Stimulated activated CD4-positive, alpha-beta T cell treated with anti-CD3 and anti-CD28 coated beads, Interleukin-2, amount 100 ng/mL, for 4 hours (primary cell): ENCODE measurements at regions not wholly inside any gene's neighbourhood (a gene's known extent, or its start where the extent isn't known, plus 50 kb on each side); places are given as distances from the start of the nearest gene placed in this dataset.
"Not testable (repeated sequence)": the region's sequence is repeated elsewhere in the genome, so short reads cannot be mapped to it uniquely, and the experiment has no call there.

Experiments used
- DNase-seq: peaks from one replicate; pipeline ENCODE4 v3.0.0-alpha.2; 2020; ENCODE audit warnings: low read depth

DNA sequence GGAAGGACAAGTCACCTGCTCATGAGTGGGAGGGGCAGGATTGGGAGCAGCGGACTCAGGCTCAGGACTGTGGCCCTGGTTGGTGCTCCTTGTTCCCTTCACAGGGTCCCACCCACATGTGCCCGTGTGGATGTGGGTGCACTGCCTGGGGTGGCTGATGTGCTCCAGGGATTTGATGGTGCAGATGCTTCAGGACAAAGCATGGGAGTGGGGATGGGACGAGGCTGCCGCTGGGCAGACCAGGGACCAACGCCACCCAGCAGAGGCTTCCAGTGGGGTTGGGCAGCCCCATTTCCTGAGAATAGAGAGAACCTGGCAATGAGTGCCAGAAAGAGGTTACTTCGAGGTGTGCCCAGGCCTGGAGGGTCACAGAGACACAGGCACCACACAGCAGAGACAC lies 65.5 kb upstream of the IGLL5 start:
- no peak for DNase-seq

DNA sequence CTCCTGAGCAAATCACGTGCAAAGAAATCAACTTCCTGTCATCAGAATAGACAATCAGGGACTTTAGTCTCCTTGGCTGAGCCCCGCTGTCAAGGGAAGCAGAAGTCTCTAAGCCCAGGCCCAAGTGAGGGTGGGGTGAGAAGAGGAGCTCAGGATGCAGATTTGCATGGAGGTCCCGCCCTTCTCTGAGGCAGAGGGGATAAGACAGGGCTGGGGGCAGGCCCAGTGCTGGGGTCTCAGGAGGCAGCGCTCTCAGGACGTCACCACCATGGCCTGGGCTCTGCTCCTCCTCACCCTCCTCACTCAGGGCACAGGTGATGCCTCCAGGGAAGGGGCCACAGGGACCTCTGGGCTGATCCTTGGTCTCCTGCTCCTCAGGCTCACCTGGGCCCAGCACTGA lies 65.1 kb upstream of the IGLL5 start:
- not testable (repeated sequence) for DNase-seq

DNA sequence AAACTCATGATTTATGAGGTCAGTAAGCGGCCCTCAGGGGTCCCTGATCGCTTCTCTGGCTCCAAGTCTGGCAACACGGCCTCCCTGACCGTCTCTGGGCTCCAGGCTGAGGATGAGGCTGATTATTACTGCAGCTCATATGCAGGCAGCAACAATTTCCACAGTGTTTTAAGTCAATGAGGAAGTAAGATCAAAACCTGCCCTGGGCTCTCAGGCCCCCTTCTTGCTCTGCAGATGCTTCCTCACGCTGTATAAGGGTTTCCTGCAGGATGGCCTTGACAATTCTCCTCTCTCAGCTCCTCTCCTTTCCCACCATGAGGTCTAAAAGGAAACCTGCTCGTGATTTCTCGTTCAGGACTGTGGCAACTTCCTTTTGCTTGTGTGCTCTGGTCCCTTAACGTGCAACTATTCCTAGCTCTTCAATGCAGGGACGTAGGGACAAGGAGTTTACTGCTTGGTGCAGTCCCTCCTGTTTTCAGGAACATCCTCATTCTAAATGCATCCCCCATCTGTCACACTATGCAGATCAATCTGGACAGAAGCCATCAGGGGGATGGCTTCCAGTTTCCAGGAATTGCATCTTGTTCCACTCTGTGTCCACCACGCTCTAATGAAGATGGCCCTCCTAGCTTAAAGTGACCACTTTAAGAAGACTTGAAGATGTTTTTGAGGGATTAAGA lies 64.3 kb upstream of the IGLL5 start:
- DNase-seq = no peak

DNA sequence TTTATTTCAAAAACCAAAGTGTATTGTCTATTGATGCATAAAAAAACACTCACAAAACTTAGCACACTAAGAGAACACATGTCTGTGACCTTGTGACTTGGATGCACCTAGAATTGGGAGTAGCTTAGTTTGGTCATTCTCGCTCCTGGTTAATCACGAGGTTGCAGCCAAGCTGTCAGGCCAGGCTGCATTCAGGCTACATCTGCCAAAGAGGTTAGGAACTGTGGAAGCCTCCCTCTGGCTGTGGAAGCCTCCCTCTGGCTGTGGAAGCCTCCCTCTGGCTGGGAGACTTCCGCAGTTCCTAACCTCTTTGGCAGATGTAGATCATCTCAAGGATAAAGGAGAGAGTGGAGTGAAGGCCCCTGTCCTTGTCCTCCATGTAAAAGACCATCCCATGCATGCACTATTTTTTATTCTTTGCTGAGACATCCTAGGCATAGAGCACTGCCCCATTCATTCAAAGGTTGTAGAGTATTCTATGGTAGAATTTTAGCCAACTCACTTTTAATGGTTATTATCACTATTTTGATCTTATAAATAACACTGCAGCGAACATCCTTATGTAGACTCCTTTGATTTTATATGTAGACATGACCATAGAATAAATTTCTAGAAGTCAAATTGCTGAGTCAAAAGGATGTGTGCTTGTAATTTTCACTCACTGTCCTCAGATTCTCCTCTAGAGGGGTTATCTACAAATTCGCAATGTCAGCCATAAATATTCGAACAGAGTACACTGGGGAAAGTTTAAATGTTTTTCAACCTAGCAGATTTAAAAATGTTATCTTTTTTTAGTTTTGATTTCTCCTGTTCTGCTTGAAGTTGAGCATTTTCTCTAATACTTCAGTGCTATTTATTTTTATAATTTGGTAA lies 63.0 kb upstream of the IGLL5 start:
- DNase-seq = no peak

DNA sequence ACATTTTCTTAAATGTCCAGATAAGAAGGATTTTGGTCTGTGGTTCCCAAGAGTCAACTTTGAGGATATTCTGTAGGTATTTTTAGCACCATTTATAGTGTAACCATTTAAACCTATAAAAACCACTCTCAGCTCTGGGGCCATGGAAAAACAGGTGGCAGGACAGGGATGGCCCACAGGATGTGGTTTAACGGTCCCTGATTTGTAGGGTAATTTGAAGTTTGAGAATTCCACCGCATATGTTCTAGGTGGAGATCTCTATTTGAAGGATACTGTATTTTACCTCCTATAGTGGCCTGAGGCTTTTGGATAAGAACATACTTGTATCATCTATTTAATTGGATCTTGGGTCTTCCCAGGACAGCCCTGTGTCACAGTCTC lies 62.4 kb upstream of the IGLL5 start:
- no peak for DNase-seq

DNA sequence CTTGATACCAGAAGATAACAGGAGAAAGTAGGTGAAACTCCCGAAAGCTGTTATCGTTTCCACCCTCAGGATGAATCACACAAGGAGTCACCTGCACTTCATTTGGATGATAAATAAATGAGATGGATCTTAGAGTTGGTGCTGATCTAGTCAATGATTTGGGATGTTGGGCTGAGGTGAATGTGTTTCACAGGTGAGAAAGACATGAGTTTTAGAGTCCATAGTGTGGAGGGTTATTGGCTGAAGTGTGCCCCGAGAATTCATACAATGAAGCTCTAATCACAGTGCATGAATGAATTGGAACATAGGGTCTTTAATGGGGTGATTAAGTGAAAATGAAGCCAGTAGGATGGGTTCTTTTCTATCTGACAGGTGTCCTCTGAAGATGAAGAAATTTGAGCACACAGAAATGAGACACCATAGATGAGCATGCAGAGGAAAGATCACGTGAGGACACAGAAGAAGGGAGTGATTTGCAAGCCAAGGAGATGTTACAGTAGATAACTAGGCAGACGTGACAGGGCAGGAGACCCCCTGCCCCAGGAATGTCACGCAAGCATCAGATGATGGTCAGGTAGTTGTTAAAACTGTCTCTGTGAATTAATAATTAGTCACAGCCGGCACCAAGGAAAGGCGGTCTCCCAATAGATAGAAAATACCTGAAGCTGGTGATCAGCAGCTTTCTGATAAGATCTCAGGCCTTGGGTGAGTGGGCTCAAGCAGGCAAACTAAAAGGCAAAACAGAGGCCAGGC lies 60.3 kb upstream of the IGLL5 start:
- DNase-seq = no peak

GRCh38 chr22:22830193-22830592 lies 57.4 kb upstream of the IGLL5 start:
- no peak for DNase-seq

DNA sequence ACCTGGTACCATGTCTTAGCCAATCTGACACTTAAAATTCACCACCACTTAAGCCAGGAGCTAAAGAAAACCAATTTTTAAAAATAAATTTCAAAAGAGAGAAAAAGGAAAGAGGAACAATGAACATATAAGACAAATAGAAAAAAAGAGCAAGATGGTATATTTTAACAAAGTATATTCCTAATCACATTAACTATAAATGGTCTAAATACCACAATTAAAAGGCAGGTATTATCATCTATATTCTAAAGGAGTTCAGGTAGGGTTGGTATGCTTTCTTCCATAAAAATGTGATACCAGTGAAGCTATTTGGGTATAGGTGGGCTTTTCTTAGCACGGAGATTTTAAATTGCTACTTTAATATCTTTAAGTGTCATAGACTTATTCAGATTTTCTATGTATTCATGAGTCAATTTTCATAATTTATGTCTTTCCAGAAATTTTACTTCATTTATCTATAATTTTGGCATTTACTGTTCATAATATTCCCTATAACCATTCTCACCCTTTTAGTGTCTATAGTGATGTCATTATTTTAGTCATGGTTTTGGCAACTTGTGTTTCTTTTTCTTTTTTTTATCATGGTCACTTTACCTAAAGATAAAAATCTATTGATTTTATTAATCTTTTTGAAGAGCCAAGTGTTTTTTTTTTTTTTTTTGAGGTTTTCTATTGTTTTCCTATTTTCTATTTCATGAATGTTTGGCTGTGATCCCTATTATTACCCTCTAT lies 56.5 kb upstream of the IGLL5 start:
- no peak for DNase-seq

DNA sequence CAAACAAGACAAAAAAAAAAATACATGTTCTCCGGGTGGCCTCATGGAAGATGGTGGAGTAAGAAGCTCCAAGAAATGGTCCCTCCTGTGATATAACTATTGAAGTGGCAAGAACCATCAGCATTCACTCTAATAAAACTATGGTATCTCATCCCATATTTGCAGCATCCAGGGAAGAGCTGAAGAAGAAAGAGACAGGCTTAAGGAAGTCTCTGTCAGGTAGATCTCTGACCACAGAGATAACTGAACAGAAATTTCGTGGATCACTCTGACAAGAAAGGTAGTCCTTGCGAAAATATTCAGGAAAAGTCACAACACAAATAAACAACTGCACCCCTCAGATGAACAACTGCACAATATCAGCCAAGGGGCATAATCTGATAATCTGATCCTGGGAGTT lies 54.6 kb upstream of the IGLL5 start:
- no peak for DNase-seq

DNA sequence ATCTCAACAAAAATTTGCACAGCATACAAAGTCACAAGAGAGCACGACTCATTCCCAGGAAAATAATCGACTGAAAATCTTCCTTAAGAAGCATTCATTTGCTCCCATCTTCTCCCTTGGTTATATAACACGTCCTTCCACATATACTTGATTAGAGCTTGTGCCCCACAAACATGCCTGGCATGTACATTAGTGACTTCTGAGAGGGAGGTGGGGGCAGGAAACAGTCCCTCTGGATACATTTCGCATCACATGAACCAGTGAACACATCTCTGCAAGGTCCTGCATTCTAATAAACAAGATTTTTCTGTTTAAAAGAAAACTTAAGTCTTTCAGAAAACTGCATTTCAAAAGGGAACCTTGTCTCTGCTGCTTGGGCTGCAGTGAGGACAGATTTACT lies 54.1 kb upstream of the IGLL5 start:
- no peak for DNase-seq

DNA sequence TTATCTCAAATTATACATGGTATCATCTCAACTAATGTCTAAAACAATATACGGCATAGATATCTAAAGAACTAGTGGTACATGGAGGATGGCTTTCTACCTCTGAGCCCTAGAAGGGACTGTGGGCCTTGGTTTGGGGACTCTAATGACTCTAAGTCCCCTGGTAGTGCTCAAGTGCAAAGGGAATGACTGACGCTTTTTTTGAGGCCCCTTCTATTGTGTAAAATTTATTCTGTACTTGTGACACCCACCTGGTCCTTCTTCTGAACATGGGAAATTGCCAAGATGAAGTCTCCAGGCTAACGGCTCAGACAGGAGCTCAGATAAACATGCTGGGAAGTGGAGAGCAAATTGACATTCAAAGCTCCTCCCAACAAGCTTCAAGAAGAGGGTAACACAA lies 53.4 kb upstream of the IGLL5 start:
- DNase-seq = no peak

- DNase-seq = no peak
Observed at GRCh38 chr22:22834783-22835182, 52.8 kb upstream of the IGLL5 start.

DNA sequence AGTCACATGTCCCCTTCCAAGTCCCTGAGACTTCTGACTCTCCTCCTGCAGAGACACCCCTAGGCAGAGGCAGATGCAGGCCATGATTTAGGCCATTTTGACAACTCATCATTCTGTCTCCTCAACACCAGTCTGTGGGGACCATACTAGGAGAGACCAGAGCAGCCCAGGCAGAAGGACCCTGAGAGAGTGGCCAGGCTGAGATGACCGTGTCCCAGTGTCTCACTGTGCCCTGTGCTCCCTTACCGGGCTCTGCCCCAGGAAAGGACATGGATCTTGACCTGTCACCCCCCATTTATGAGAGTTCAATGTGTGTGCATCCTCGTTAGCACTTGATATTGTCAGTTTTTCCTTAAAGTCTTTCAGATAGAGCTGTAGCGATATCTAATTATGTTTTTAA lies 52.4 kb upstream of the IGLL5 start:
- no peak for DNase-seq

DNA sequence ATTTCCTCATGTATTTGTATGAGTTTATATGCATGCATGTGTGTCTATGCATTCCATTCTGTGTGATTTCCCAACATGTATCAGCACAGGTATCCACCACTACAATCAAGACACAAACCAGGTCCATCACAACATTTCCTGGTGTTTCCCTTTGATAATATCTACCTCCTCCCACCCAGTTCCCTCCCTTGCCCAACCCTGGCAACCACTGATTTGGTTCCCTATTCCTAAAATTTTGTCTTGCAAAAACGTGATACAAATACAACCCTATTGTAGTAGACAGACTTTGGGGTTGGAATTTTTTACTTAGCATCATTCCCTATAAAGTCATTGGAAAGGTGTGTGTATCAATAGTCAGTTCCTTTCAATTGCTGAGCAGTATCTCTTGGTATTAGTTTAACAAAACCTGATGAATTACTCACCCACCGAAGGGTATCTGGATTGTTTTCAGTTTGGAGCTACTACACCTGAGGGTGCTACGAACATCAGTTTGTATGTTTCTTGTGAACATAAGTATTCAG lies 51.8 kb upstream of the IGLL5 start:
- no peak for DNase-seq

- DNase-seq = no peak
Observed at GRCh38 chr22:22836635-22837034, 51.0 kb upstream of the IGLL5 start.
